ENCODE measurements at regions not wholly inside any gene's neighbourhood (a gene's known extent, or its start where the extent isn't known, plus 50 kb on each side); places are given as distances from the start of the nearest gene placed in this dataset.

GRCh38 chr10:130481076-130481930, 345.1 kb downstream of the GLRX3 start:
- DNase-seq (ENCODE audit: low spot score), result no peak
- in situ Hi-C loops (cut with MboI; ENCODE audit: low pct_unique_long_range_greater_than_20kb, low sequenced_read_pairs, unreplicated experiment), result no loop called here

GRCh38 chr10:130481936-130482335, 345.7 kb downstream of the GLRX3 start:
- in situ Hi-C loops (cut with MboI; ENCODE audit: low pct_unique_long_range_greater_than_20kb, low sequenced_read_pairs, unreplicated experiment), result no loop called here
- no peak for DNase-seq (ENCODE audit: low spot score)
- no peak for TF ChIP-seq CTCF (IDR thresholded peaks at IDR 0.05; ENCODE audit: extremely low read depth, insufficient read depth, missing control alignments)

More at GRCh38 chr10:130481076-130481930, 345.1 kb downstream of the GLRX3 start:
- no peak for TF ChIP-seq CTCF (IDR thresholded peaks at IDR 0.05; ENCODE audit: extremely low read depth, insufficient read depth, missing control alignments)

GRCh38 chr10:130483691-130484467, 347.7 kb downstream of the GLRX3 start:
- no peak for TF ChIP-seq CTCF (IDR thresholded peaks at IDR 0.05; ENCODE audit: extremely low read depth, insufficient read depth, missing control alignments)
- in situ Hi-C loops (cut with MboI; ENCODE audit: low pct_unique_long_range_greater_than_20kb, low sequenced_read_pairs, unreplicated experiment), result no loop called here
- DNase-seq (ENCODE audit: low spot score), result no peak

GRCh38 chr10:130484468-130485180, 348.4 kb downstream of the GLRX3 start:
- TF ChIP-seq CTCF (IDR thresholded peaks at IDR 0.05; ENCODE audit: extremely low read depth, insufficient read depth, missing control alignments), result no peak
- no peak for DNase-seq (ENCODE audit: low spot score)
- in situ Hi-C loops (cut with MboI; ENCODE audit: low pct_unique_long_range_greater_than_20kb, low sequenced_read_pairs, unreplicated experiment), result no loop called here

- in situ Hi-C loops (cut with MboI; ENCODE audit: low pct_unique_long_range_greater_than_20kb, low sequenced_read_pairs, unreplicated experiment), result no loop called here
- no peak for DNase-seq (ENCODE audit: low spot score)
- TF ChIP-seq CTCF (IDR thresholded peaks at IDR 0.05; ENCODE audit: extremely low read depth, insufficient read depth, missing control alignments), result no peak
Observed at GRCh38 chr10:130485236-130485957, 349.2 kb downstream of the GLRX3 start.
